ENCODE measurements at regions not wholly inside any gene's neighbourhood (a gene's known extent, or its start where the extent isn't known, plus 50 kb on each side); places are given as distances from the start of the nearest gene placed in this dataset.

- no peaks in the 10 kb centered on the region for H3K4me1 ChIP-seq
- H3K9me3 Mint-ChIP-seq (ENCODE audit: unreplicated experiment) = peaks cover 8% of the 10 kb centered on the region
- H3K36me3 Mint-ChIP-seq (ENCODE audit: insufficient read depth, unreplicated experiment) = no peaks in the 10 kb centered on the region
- H3K4me1 Mint-ChIP-seq (ENCODE audit: low read depth, unreplicated experiment) = peaks cover 16% of the 10 kb centered on the region
- no peak overlapping the region for H3K4me3 ChIP-seq (ENCODE audit: low read depth, low read length)
- ChIA-PET CTCF (no interaction called here), POLR2A (interaction anchor here (0.6 kb wide), 2 partner anchors 121 to 351 kb away, joined by 3 read pairs; partner anchors contain the start of gene FOXQ1)
- BruUV-seq (replicated peaks) = no TSS peak
- no peak for DNase-seq
- no peaks in the 10 kb centered on the region for H3K36me3 ChIP-seq (ENCODE audit: control insufficient read depth, insufficient read depth, low read length)
- H3K4me3 Mint-ChIP-seq (ENCODE audit: unreplicated experiment) = no peak overlapping the region
- H3K27ac Mint-ChIP-seq (ENCODE audit: unreplicated experiment) = no peak overlapping the region
- no peaks in the 10 kb centered on the region for H3K27me3 Mint-ChIP-seq (ENCODE audit: insufficient read depth, unreplicated experiment)
- TF ChIP-seq CTCF (IDR thresholded peaks at IDR 0.05; ENCODE audit: insufficient read depth in 1 of 2, low read depth in 1 of 2, low read length in 1 of 2, severe bottlenecking in 1 of 2, unreplicated experiment in 1 of 2) = no peak
- intact Hi-C loops (cut with micrococcal nuclease; ENCODE audit: unreplicated experiment) = no loop called here
- H3K27me3 ChIP-seq (replicated peaks; ENCODE audit: control insufficient read depth, insufficient read depth, low read length) = no peaks in the 10 kb centered on the region
- H3K9me3 ChIP-seq = no peaks in the 10 kb centered on the region
Observed at GRCh38 chr6:960356-960755, 267.4 kb upstream of the EXOC2 start.

DNA sequence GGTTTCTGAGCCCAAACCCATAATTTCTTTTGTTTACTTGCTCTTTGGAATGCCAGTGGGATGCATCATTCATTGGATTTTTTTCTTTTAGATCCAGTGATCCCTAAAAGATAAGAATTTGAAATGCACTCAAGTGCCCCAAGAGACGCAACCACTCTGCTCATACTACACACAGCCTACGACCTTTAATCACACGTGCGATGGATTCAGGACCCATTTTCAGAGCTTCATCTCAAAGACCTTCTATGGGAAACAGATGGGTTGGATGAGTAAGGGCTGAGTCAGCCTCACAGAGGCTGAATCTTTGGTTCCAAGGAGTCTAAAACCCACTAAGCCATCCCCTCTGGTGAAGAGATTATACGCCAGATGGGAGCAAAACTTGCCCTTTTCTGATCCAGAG is 265.5 kb upstream of the EXOC2 start:
- CTCF ChIA-PET = no interaction called here
- no peaks in the 10 kb centered on the region for H3K9me3 ChIP-seq
- POLR2A ChIA-PET = no interaction called here
- intact Hi-C loops (cut with micrococcal nuclease; ENCODE audit: unreplicated experiment) = no loop called here
- peaks cover 7% of the 10 kb centered on the region for H3K4me1 Mint-ChIP-seq (ENCODE audit: low read depth, unreplicated experiment)
- H3K4me1 ChIP-seq = no peaks in the 10 kb centered on the region
- no peaks in the 10 kb centered on the region for H3K36me3 Mint-ChIP-seq (ENCODE audit: insufficient read depth, unreplicated experiment)
- H3K27me3 ChIP-seq (replicated peaks; ENCODE audit: control insufficient read depth, insufficient read depth, low read length) = no peaks in the 10 kb centered on the region
- H3K4me3 Mint-ChIP-seq (ENCODE audit: unreplicated experiment) = no peak overlapping the region
- no peak for TF ChIP-seq CTCF (IDR thresholded peaks at IDR 0.05; ENCODE audit: insufficient read depth in 1 of 2, low read depth in 1 of 2, low read length in 1 of 2, severe bottlenecking in 1 of 2, unreplicated experiment in 1 of 2)
- H3K36me3 ChIP-seq (ENCODE audit: control insufficient read depth, insufficient read depth, low read length) = no peaks in the 10 kb centered on the region
- H3K4me3 ChIP-seq (ENCODE audit: low read depth, low read length) = no peak overlapping the region
- DNase-seq = no peak
- BruUV-seq (replicated peaks) = no TSS peak
- no peaks in the 10 kb centered on the region for H3K27me3 Mint-ChIP-seq (ENCODE audit: insufficient read depth, unreplicated experiment)
- peaks cover 8% of the 10 kb centered on the region for H3K9me3 Mint-ChIP-seq (ENCODE audit: unreplicated experiment)
- H3K27ac Mint-ChIP-seq (ENCODE audit: unreplicated experiment) = no peak overlapping the region

DNA sequence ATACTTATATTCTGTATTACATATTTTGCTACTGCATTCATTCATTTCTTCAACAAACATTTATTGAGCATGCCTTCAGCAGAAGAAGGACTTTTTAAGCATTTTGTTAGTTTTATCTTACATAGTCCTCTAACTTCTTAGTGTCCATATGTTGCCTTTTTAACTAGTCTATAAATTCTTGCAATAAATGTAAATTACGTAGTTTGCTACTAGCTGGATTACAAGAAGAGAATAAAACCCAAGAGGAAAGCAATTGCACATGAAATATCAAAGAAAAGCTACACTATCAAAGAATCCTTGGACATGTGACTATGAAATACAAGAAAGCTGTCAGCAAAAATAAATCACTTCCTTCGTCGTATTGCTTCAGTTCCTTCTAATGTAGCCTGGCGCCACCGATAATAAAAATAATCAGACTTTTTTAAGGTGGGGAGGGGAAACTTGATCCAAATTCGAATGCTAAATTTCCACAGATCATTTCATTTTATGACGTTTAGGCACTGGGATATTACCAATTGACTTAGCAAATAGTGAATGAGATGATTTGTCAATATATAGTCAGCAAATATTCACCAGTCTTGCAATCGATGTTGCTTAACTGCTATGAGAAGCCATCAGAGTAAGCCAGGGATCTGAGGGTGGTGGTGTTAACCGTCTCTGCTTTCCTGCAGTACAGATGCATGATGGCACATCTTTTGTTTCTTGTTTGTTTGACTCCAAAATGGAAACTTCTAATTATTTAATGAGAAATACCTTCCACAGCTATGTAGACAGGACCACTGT is 258.7 kb upstream of the EXOC2 start:
- Histone ChIP-seq H3K4me3 (ENCODE audit: low read depth, low read length) (no peak overlapping the region), H3K9me3 (no peaks in the 10 kb centered on the region), H3K27me3 (replicated peaks; ENCODE audit: control insufficient read depth, insufficient read depth, low read length) (no peaks in the 10 kb centered on the region), H3K36me3 (ENCODE audit: control insufficient read depth, insufficient read depth, low read length) (no peaks in the 10 kb centered on the region), H3K4me1 (no peaks in the 10 kb centered on the region; the same call in 1 of the 2 replicates)
- H3K27ac Mint-ChIP-seq (ENCODE audit: unreplicated experiment) = no peak overlapping the region
- ChIA-PET CTCF (interaction anchor here (0.7 kb wide), 1 partner anchor 385 kb away, joined by 3 read pairs; no protein-coding TSS in a partner anchor), POLR2A (no interaction called here)
- no peak for TF ChIP-seq CTCF (IDR thresholded peaks at IDR 0.05; ENCODE audit: insufficient read depth in 1 of 2, low read depth in 1 of 2, low read length in 1 of 2, severe bottlenecking in 1 of 2, unreplicated experiment in 1 of 2)
- no peaks in the 10 kb centered on the region for H3K27me3 Mint-ChIP-seq (ENCODE audit: insufficient read depth, unreplicated experiment)
- no peaks in the 10 kb centered on the region for H3K36me3 Mint-ChIP-seq (ENCODE audit: insufficient read depth, unreplicated experiment)
- BruUV-seq (replicated peaks) = no TSS peak
- H3K4me3 Mint-ChIP-seq (ENCODE audit: unreplicated experiment) = no peak overlapping the region
- no peak for DNase-seq
- intact Hi-C loops (cut with micrococcal nuclease; ENCODE audit: unreplicated experiment) = no loop called here
- H3K4me1 Mint-ChIP-seq (ENCODE audit: low read depth, unreplicated experiment) = peaks cover 9% of the 10 kb centered on the region
- H3K9me3 Mint-ChIP-seq (ENCODE audit: unreplicated experiment) = no peaks in the 10 kb centered on the region
